ENCODE measurements at regions not wholly inside any gene's neighbourhood (a gene's known extent, or its start where the extent isn't known, plus 50 kb on each side); places are given as distances from the start of the nearest gene placed in this dataset.
"Not testable (repeated sequence)": the region's sequence is repeated elsewhere in the genome, so short reads cannot be mapped to it uniquely, and the experiment has no call there.

GRCh38 chr10:4239186-4239585 lies 454.2 kb upstream of the KLF6 start:
- Histone ChIP-seq H3K79me2 (ENCODE audit: low read depth) (no peaks in the 10 kb centered on the region), H3K9me3 (ENCODE audit: insufficient read depth, low read depth) (0 out of 2 replicates have a peak, but pooled peaks cover 3% of the 10 kb centered on the region), H3K36me3 (ENCODE audit: low read depth) (no peaks in the 10 kb centered on the region), H3K27ac (no peak overlapping the region), H3K4me2 (no peak overlapping the region), H2AFZ (no peak overlapping the region), H3K27me3 (ENCODE audit: insufficient read depth, low read depth) (no peaks in the 10 kb centered on the region), H4K20me1 (ENCODE audit: insufficient read depth) (no peaks in the 10 kb centered on the region), H3K4me3 (no peak overlapping the region), H3K4me1 (replicated peaks; ENCODE audit: insufficient read depth) (peaks cover 20% of the 10 kb centered on the region), H3F3A (ENCODE audit: insufficient read depth, low read depth) (peaks cover 11% of the 10 kb centered on the region), H3K9me2 (ENCODE audit: insufficient read depth) (no peaks in the 10 kb centered on the region; the same call in 1 of the 2 replicates)
- ChIA-PET CTCF (no interaction called here), POLR2A (ENCODE audit: unreplicated experiment) (no interaction called here)
- no TSS peak for BruUV-seq (replicated peaks)
- intact Hi-C loops (cut with micrococcal nuclease; ENCODE audit: unreplicated experiment), result no loop called here
- no peak for DNase-seq
- TF ChIP-seq EZH2 (IDR thresholded peaks at IDR 0.05; ENCODE audit: low read depth) (no peak), CTCF (conservative IDR thresholded peaks at IDR 0.05) (no peak)

DNA sequence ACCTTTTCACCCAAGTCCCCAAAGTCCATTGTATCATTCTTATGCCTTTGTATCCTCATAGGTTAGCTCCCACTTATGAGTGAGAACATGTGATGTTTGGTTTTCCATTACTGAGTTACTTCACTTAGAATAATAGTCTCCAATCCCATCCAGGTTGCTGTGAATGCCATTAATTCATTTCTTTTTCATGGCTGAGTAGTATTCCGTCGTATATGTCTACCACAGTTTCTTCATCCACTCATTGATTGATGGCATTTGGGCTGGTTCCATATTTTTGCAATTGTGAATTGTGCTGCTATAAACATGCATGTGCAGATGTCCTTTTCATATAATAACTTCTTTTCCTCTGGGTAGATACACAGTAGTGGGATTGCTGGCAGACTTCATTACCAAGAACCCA lies 451.9 kb upstream of the KLF6 start:
- H4K20me1 ChIP-seq (ENCODE audit: insufficient read depth); H3K9me3 ChIP-seq (ENCODE audit: insufficient read depth, low read depth); CTCF ChIA-PET; H3K36me3 ChIP-seq (ENCODE audit: low read depth); BruUV-seq (replicated peaks); H3K4me1 ChIP-seq (replicated peaks; ENCODE audit: insufficient read depth); H3K79me2 ChIP-seq (ENCODE audit: low read depth); H3K4me3 ChIP-seq; H3K27ac ChIP-seq; H3K4me2 ChIP-seq; H3K9me2 ChIP-seq (ENCODE audit: insufficient read depth); H3K27me3 ChIP-seq (ENCODE audit: insufficient read depth, low read depth); intact Hi-C loops (cut with micrococcal nuclease; ENCODE audit: unreplicated experiment); H3F3A ChIP-seq (ENCODE audit: insufficient read depth, low read depth); H2AFZ ChIP-seq; DNase-seq; POLR2A ChIA-PET (ENCODE audit: unreplicated experiment): not testable (repeated sequence)

DNA sequence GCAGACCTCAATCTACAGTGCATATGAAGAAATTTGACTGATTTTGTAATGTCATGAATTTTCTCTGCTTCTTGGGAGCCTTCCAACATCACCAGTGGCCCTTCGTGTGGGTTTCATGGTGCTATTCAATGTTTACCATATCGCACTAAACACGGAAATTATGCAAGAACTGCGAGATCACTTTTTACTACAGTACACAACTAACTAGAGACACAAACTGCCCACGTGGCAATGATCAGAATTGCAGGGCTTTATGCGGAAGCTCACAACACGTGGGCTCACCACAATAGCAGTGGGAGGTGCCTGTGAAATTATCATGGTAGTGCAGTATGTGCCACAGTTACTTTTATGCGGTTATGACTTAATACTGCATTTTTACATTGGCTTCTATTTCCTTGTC lies 449.7 kb upstream of the KLF6 start:
- no TSS peak for BruUV-seq (replicated peaks)

More for the DNA sequence above, 449.7 kb upstream of the KLF6 start:
- Histone ChIP-seq H3K4me2 (no peak overlapping the region), H3K79me2 (ENCODE audit: low read depth) (no peaks in the 10 kb centered on the region), H3K9me2 (ENCODE audit: insufficient read depth) (no peaks in the 10 kb centered on the region; the same call in 1 of the 2 replicates), H3K4me1 (replicated peaks; ENCODE audit: insufficient read depth) (no peaks in the 10 kb centered on the region), H3K4me3 (no peak overlapping the region), H3K36me3 (ENCODE audit: low read depth) (no peaks in the 10 kb centered on the region), H3K27ac (no peak overlapping the region), H3K9me3 (ENCODE audit: insufficient read depth, low read depth) (no peaks in the 10 kb centered on the region), H3F3A (ENCODE audit: insufficient read depth, low read depth) (no peaks in the 10 kb centered on the region), H3K27me3 (ENCODE audit: insufficient read depth, low read depth) (no peaks in the 10 kb centered on the region), H4K20me1 (ENCODE audit: insufficient read depth) (no peaks in the 10 kb centered on the region), H2AFZ (no peak overlapping the region)
- ChIA-PET CTCF (no interaction called here), POLR2A (ENCODE audit: unreplicated experiment) (no interaction called here)
- no peak for DNase-seq
- intact Hi-C loops (cut with micrococcal nuclease; ENCODE audit: unreplicated experiment), result no loop called here
- TF ChIP-seq CTCF (conservative IDR thresholded peaks at IDR 0.05) (no peak), EZH2 (IDR thresholded peaks at IDR 0.05; ENCODE audit: low read depth) (no peak)
